PC-9 (cell line): ENCODE measurements at regions not wholly inside any gene's neighbourhood (a gene's known extent, or its start where the extent isn't known, plus 50 kb on each side); places are given as distances from the start of the nearest gene placed in this dataset.

Experiments used
- BruUV-seq: library from RNA; stranded (reverse); fragments of 400-500 nt; replicated peaks from 2 replicates; lab custom pipeline; 2021; lab: Mats Ljungman, UMichigan
- CTCF ChIA-PET: fragments of 300-600 bp; sonication (Branson Sonifier 250); formaldehyde crosslinking; loops from one replicate; lab custom pipeline; 2022; ENCODE audit warnings: antibody characterized with exemption; lab: Charles Lee
- POLR2A ChIA-PET: fragments of 300-600 bp; sonication (Branson Sonifier 250); formaldehyde crosslinking; loops from one replicate; lab custom pipeline; 2022; ENCODE audit warnings: antibody characterized with exemption; ENCODE audit not compliant: unreplicated experiment; lab: Charles Lee
- DNase-seq, 2 experiments: peaks; one replicate each; pipeline versions ENCODE4 v3.0.0 to v3.0.0-alpha.2; 2015 to 2022; ENCODE audit warnings: mixed read lengths in 1 of 2
- H2AFZ ChIP-seq: fragments of 200-600 bp; sonication (generic); 2 replicates; pipeline ENCODE4 v1.8.1; 2017; ENCODE audit warnings: antibody characterized with exemption
- H3F3A ChIP-seq: fragments of 200-600 bp; sonication (generic); 2 replicates; pipeline ENCODE4 v1.8.1; 2017; ENCODE audit warnings: antibody characterized with exemption, mild to moderate bottlenecking, low read depth; ENCODE audit not compliant: insufficient read depth
- H3K27ac ChIP-seq: fragments of 200-600 bp; sonication (generic); 2 replicates; pipeline ENCODE4 v1.6.1; 2016; ENCODE audit warnings: mixed run types
- H3K27me3 ChIP-seq: fragments of 200-600 bp; sonication (generic); 2 replicates; pipeline ENCODE4 v1.6.1; 2016; ENCODE audit warnings: low read depth, mixed run types; ENCODE audit not compliant: insufficient read depth
- H3K36me3 ChIP-seq: fragments of 200-600 bp; sonication (generic); 2 replicates; pipeline ENCODE4 v1.6.1; 2016; ENCODE audit warnings: low read depth, mixed run types
- H3K4me1 ChIP-seq: fragments of 200-600 bp; sonication (generic); replicated peaks from 2 replicates; pipeline ENCODE4 v1.6.1; 2016; ENCODE audit warnings: mixed run types; ENCODE audit not compliant: insufficient read depth
- H3K4me2 ChIP-seq: fragments of 200-600 bp; sonication (generic); 2 replicates; pipeline ENCODE4 v1.6.1; 2017; ENCODE audit warnings: mixed run types
- H3K4me3 ChIP-seq: fragments of 200-600 bp; sonication (generic); 2 replicates; pipeline ENCODE4 v1.6.1; 2016; ENCODE audit warnings: mixed run types
- H3K79me2 ChIP-seq: fragments of 200-600 bp; sonication (generic); 2 replicates; pipeline ENCODE4 v1.6.1; 2017; ENCODE audit warnings: low read depth, mixed run types
- H3K9me2 ChIP-seq: fragments of 200-600 bp; sonication (generic); 2 replicates; pipeline ENCODE4 v1.8.1; 2017; ENCODE audit warnings: mild to moderate bottlenecking; ENCODE audit not compliant: insufficient read depth
- H3K9me3 ChIP-seq: fragments of 200-600 bp; sonication (generic); 2 replicates; pipeline ENCODE4 v1.8.1; 2016; ENCODE audit warnings: low read depth; ENCODE audit not compliant: insufficient read depth
- H4K20me1 ChIP-seq: fragments of 200-600 bp; sonication (generic); 2 replicates; pipeline ENCODE4 v1.8.1; 2017; ENCODE audit not compliant: insufficient read depth
- EZH2 ChIP-seq: fragments of 200-600 bp; sonication (generic); IDR thresholded peaks from 2 replicates; pipeline ENCODE4 v1.8.0; 2017; ENCODE audit warnings: antibody characterized with exemption, low read depth
- intact Hi-C: fragments of 100-400 bp; cut with micrococcal nuclease; formaldehyde crosslinking; loops from one replicate; pipeline ENCODE4 v1.10.0; 2022; ENCODE audit not compliant: unreplicated experiment
- TF ChIP-seq, protein P1 (sequence below): fragments of 200-600 bp; sonication (generic); conservative IDR thresholded peaks from 2 replicates; pipeline ENCODE4 v1.6.1; 2017; ENCODE audit warnings: mixed run types, antibody characterized with exemption, mild to moderate bottlenecking, moderate library complexity

DNA sequence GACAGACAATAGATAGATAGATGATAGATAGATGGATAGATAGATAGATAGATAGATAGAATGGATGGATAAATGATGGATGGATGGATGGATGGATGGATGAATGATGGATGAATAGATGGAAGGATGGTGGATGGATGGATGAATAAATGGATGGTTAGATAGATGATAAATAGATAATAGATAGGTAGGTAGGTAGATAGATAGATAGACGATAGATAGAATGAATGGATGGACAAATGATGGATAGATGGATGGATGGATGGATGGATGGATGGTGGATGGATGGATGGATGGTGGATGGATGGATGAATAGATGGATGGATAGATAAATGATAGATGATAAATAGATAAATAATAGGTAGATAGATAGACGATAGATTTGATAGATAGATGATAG lies 287.4 kb downstream of the CRLF2 start:
- H2AFZ ChIP-seq, result no peak overlapping the region
- BruUV-seq, result no TSS peak
- POLR2A ChIA-PET, result no interaction called here
- H3K4me2 ChIP-seq, result no peak overlapping the region
- H3K4me1 ChIP-seq, result no peaks in the 10 kb centered on the region
- TF ChIP-seq, protein P1, sequence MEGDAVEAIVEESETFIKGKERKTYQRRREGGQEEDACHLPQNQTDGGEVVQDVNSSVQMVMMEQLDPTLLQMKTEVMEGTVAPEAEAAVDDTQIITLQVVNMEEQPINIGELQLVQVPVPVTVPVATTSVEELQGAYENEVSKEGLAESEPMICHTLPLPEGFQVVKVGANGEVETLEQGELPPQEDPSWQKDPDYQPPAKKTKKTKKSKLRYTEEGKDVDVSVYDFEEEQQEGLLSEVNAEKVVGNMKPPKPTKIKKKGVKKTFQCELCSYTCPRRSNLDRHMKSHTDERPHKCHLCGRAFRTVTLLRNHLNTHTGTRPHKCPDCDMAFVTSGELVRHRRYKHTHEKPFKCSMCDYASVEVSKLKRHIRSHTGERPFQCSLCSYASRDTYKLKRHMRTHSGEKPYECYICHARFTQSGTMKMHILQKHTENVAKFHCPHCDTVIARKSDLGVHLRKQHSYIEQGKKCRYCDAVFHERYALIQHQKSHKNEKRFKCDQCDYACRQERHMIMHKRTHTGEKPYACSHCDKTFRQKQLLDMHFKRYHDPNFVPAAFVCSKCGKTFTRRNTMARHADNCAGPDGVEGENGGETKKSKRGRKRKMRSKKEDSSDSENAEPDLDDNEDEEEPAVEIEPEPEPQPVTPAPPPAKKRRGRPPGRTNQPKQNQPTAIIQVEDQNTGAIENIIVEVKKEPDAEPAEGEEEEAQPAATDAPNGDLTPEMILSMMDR, result no peak
- no peak for TF ChIP-seq EZH2
- H3K79me2 ChIP-seq, result no peaks in the 10 kb centered on the region
- intact Hi-C loops, result no loop called here
- no peak overlapping the region for H3K27ac ChIP-seq
- H3K9me3 ChIP-seq, result no peaks in the 10 kb centered on the region
- CTCF ChIA-PET, result no interaction called here
- no peaks in the 10 kb centered on the region for H4K20me1 ChIP-seq
- no peaks in the 10 kb centered on the region for H3K36me3 ChIP-seq
- no peak for DNase-seq
- no peaks in the 10 kb centered on the region for H3F3A ChIP-seq
- no peaks in the 10 kb centered on the region for H3K9me2 ChIP-seq
- H3K27me3 ChIP-seq, result peaks cover 5% of the 10 kb centered on the region
- no peak overlapping the region for H3K4me3 ChIP-seq

DNA sequence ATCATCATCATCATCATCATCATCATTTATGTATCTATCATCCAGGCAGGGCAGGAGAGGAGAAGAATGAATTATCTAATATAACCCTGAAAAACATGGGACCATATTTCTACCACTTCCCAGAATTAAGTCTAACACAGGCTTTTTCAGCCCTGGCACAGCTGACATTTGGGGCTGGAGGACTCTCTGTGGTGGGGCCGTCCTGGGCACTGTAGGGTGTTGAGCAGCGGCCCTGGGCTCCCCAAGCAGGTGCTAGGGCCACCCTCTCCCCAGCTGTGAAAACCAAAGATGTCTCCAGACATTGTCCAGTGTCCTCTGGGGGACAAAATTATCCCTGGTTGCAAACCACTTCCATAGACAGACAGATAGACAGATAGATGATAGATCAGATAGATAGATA lies 288.4 kb downstream of the CRLF2 start:
- peaks cover 9% of the 10 kb centered on the region for H3K27me3 ChIP-seq
- H3K27ac ChIP-seq, result no peak overlapping the region
- no peaks in the 10 kb centered on the region for H4K20me1 ChIP-seq
- CTCF ChIA-PET, result no interaction called here
- BruUV-seq, result no TSS peak
- no peaks in the 10 kb centered on the region for H3F3A ChIP-seq
- no peak overlapping the region for H3K4me3 ChIP-seq
- DNase-seq, result no peak
- POLR2A ChIA-PET, result no interaction called here
- H3K9me3 ChIP-seq, result no peaks in the 10 kb centered on the region
- no peaks in the 10 kb centered on the region for H3K9me2 ChIP-seq
- intact Hi-C loops, result no loop called here
- no peaks in the 10 kb centered on the region for H3K36me3 ChIP-seq
- H3K79me2 ChIP-seq, result no peaks in the 10 kb centered on the region
- no peak overlapping the region for H2AFZ ChIP-seq
- H3K4me1 ChIP-seq, result no peaks in the 10 kb centered on the region
- no peak for TF ChIP-seq EZH2
- TF ChIP-seq, protein P1, result no peak
- no peak overlapping the region for H3K4me2 ChIP-seq

DNA sequence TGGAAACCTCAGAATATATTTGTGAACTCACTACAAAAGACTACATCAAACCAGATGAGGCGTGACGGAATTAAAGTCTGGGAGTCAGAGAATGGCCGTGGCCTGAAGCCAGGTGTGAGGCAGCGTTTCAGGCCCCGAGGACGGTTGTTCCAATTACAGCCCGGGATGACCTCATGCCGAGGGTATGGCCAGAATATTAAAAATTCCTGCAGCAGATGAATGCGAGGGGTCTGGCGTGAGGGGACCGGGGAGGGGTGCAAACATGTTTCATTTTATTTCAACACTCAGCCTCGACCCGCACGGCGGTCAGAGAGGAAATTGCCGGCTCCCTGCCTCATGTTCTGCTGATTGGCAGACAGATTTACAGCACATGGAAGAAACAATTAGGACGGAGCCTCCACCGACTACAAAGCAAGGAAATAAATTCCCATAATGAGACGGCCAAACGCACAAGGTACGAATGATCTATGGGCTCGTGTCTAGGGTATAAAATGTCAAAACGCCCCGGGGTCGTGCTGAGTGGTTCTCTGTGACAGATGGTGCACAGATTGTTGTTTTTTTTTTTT lies 289.7 kb downstream of the SHOX start:
- ChIA-PET CTCF (no interaction called here), POLR2A (no interaction called here)
- TF ChIP-seq EZH2, result no peak
- TF ChIP-seq, protein P1, result no peak
- no peaks in the 10 kb centered on the region for H3K79me2 ChIP-seq
- H3K9me2 ChIP-seq, result no peaks in the 10 kb centered on the region
- intact Hi-C loops, result no loop called here
- H3K9me3 ChIP-seq, result no peaks in the 10 kb centered on the region
- DNase-seq, result no peak
- no TSS peak for BruUV-seq
- H3K36me3 ChIP-seq, result no peaks in the 10 kb centered on the region
- no peak overlapping the region for H2AFZ ChIP-seq
- no peak overlapping the region for H3K4me3 ChIP-seq
- H3K4me2 ChIP-seq, result no peak overlapping the region
- no peaks in the 10 kb centered on the region for H3F3A ChIP-seq
- H3K4me1 ChIP-seq, result no peaks in the 10 kb centered on the region
- no peaks in the 10 kb centered on the region for H4K20me1 ChIP-seq
- H3K27me3 ChIP-seq, result peaks cover 9% of the 10 kb centered on the region
- H3K27ac ChIP-seq, result no peak overlapping the region
